ENCODE measurements at regions not wholly inside any gene's neighbourhood (a gene's known extent, or its start where the extent isn't known, plus 50 kb on each side); places are given as distances from the start of the nearest gene placed in this dataset.
"Not testable (repeated sequence)": the region's sequence is repeated elsewhere in the genome, so short reads cannot be mapped to it uniquely, and the experiment has no call there.

GRCh38 chr10:2772816-2773631, 294.3 kb upstream of the PFKP start:
- Histone ChIP-seq H3K4me3 (no peak overlapping the region), H3K36me3 (ENCODE audit: insufficient read depth in 1 of 2, low read depth in 1 of 2) (no peaks in the 10 kb centered on the region), H3K27ac (no peak overlapping the region), H3K27me3 (ENCODE audit: insufficient read depth in 3 of 3, low read length in 2 of 3) (no peaks in the 10 kb centered on the region), H3K9me3 (no peaks in the 10 kb centered on the region), H3K4me1 (no peaks in the 10 kb centered on the region)
- ATAC-seq (no peak), DNase-seq (no peak)
- WGBS, 3 donors, result 73 to 76% (median 76%) methylated on average over 40 to 41 of the region's 41 CpGs
- intact Hi-C loops (cut with DNase I), result no loop called here
- TF ChIP-seq CTCF (IDR thresholded peaks at IDR 0.05), result no peak

GRCh38 chr10:2772135-2772534, 295.2 kb upstream of the PFKP start:
- Histone ChIP-seq H3K36me3 (ENCODE audit: insufficient read depth in 1 of 2, low read depth in 1 of 2) (no peaks in the 10 kb centered on the region), H3K9me3 (no peaks in the 10 kb centered on the region), H3K27me3 (ENCODE audit: insufficient read depth in 3 of 3, low read length in 2 of 3) (no peaks in the 10 kb centered on the region), H3K4me3 (no peak overlapping the region), H3K4me1 (no peaks in the 10 kb centered on the region), H3K27ac (no peak overlapping the region)
- WGBS, 3 donors, result 79 to 88% (median 84%) methylated on average over 5 of the region's 5 CpGs
- ATAC-seq (no peak), DNase-seq (no peak)
- no peak for TF ChIP-seq CTCF (IDR thresholded peaks at IDR 0.05)
- intact Hi-C loops (cut with DNase I), result no loop called here

- H3K27ac ChIP-seq; H3K4me3 ChIP-seq; DNase-seq; intact Hi-C loops (cut with DNase I); H3K36me3 ChIP-seq (ENCODE audit: insufficient read depth in 1 of 2, low read depth in 1 of 2); H3K9me3 ChIP-seq; H3K4me1 ChIP-seq; ATAC-seq; H3K27me3 ChIP-seq (ENCODE audit: insufficient read depth in 3 of 3, low read length in 2 of 3): not testable (repeated sequence)
- WGBS, 3 donors, result 49 to 59% (median 52%) methylated on average over 5 of the region's 5 CpGs
Measured at GRCh38 chr10:2767293-2767692, 300.1 kb upstream of the PFKP start.

- Histone ChIP-seq H3K9me3 (no peaks in the 10 kb centered on the region), H3K4me1 (no peaks in the 10 kb centered on the region), H3K27ac (no peak overlapping the region), H3K36me3 (ENCODE audit: insufficient read depth in 1 of 2, low read depth in 1 of 2) (no peaks in the 10 kb centered on the region), H3K27me3 (ENCODE audit: insufficient read depth in 3 of 3, low read length in 2 of 3) (no peaks in the 10 kb centered on the region), H3K4me3 (no peak overlapping the region)
- ATAC-seq, result no peak
- no peak for DNase-seq
- TF ChIP-seq CTCF (IDR thresholded peaks at IDR 0.05), result no peak
- WGBS, 3 donors, result 84 to 94% (median 90%) methylated on average over 4 of the region's 4 CpGs
- intact Hi-C loops (cut with DNase I), result no loop called here
Measured at GRCh38 chr10:2761971-2762370, 305.4 kb upstream of the PFKP start.

- Histone ChIP-seq H3K27ac (no peak overlapping the region), H3K9me3 (no peaks in the 10 kb centered on the region), H3K4me1 (no peaks in the 10 kb centered on the region), H3K4me3 (no peak overlapping the region), H3K27me3 (ENCODE audit: insufficient read depth in 3 of 3, low read length in 2 of 3) (no peaks in the 10 kb centered on the region), H3K36me3 (ENCODE audit: insufficient read depth in 1 of 2, low read depth in 1 of 2) (no peaks in the 10 kb centered on the region)
- 81 to 86% (median 81%) methylated on average over 10 of the region's 10 CpGs for WGBS, 3 donors
- no peak for DNase-seq
- no peak for TF ChIP-seq CTCF (IDR thresholded peaks at IDR 0.05)
- intact Hi-C loops (cut with DNase I), result no loop called here
- ATAC-seq, result no peak
Measured at GRCh38 chr10:2761311-2761710, 306.0 kb upstream of the PFKP start.
